K562 (cell line): ENCODE measurements at regions not wholly inside any gene's neighbourhood (a gene's known extent, or its start where the extent isn't known, plus 50 kb on each side); places are given as distances from the start of the nearest gene placed in this dataset.

Source experiments
- ATAC-seq: fragments of 200-7000 bp; cut with Tn5 transposase; 3 replicates; pipeline ENCODE4 v1.9.1; 2020; ENCODE audit warnings: moderate library complexity
- BruUV-seq: library from RNA; stranded (reverse); fragments of 400-500 nt; replicated peaks from 2 replicates; lab custom pipeline; 2021; lab: Mats Ljungman, UMichigan
- CTCF ChIA-PET: fragments of 300-600 bp; formaldehyde crosslinking; extraction: SDS; loops from one replicate; lab custom pipeline; 2021; ENCODE audit warnings: low intra/inter-chr PET ratio; lab: Yijun Ruan, JAX
- POLR2A ChIA-PET: fragments of 300-600, 350-650 bp; sonication (Branson Sonifier 250); formaldehyde crosslinking; extraction: SDS; loops from one replicate; lab custom pipeline; 2021; ENCODE audit warnings: antibody characterized with exemption, inconsistent platforms; lab: Yijun Ruan, JAX
- DNase-seq, 4 experiments: peaks; one replicate each; pipeline versions ENCODE4 v3.0.0 to v3.0.0-alpha.2; 2011 to 2018; ENCODE audit warnings: low spot score in 3 of 4, mixed read lengths in 3 of 4; ENCODE audit errors: extremely low read depth in 1 of 4
- FAIRE-seq: peaks from 2 replicates; lab custom pipeline; 2011; peaks lifted over from hg19 to GRCh38; lab: Jason Lieb, UNC
- H2AFZ ChIP-seq: 2 replicates; pipeline ENCODE4 v1.6.0; 2011; ENCODE audit warnings: low read depth, low read length, control low read depth, inconsistent platforms
- H3K27ac ChIP-seq: fragments of 200-600 bp; 3 replicates; pipeline ENCODE4 v1.8.0; 2011; ENCODE audit warnings: low read depth, mild to moderate bottlenecking, control low read depth, inconsistent platforms, low read length, moderate library complexity, mixed read lengths; ENCODE audit errors: extremely low read depth
- H3K27me3 ChIP-seq, 2 experiments: fragments of 300-600 bp in 1 of 2; 2 replicates in 1 of 2; 3 replicates in 1 of 2; pipeline versions ENCODE4 v1.6.0 to v1.8.0; 2011; ENCODE audit warnings: inconsistent platforms in 2 of 2, low read length in 2 of 2, mild to moderate bottlenecking in 1 of 2, mixed read lengths in 1 of 2, moderate library complexity in 1 of 2; ENCODE audit not compliant: control insufficient read depth in 2 of 2, insufficient read depth in 2 of 2
- H3K36me3 ChIP-seq: fragments of 300-600 bp; 3 replicates; pipeline ENCODE4 v1.8.0; 2011; ENCODE audit warnings: mild to moderate bottlenecking, low read length, inconsistent platforms; ENCODE audit not compliant: control insufficient read depth, insufficient read depth
- H3K4me1 ChIP-seq, 2 experiments: fragments of 200-600 bp in 1 of 2; replicated peaks in 1 of 2; 2 replicates in 1 of 2; 3 replicates in 1 of 2; pipeline versions ENCODE4 v1.5.1 to v1.8.0; 2011; ENCODE audit warnings: inconsistent platforms in 2 of 2, low read length in 2 of 2, mild to moderate bottlenecking in 1 of 2, mixed read lengths in 1 of 2, moderate library complexity in 1 of 2; ENCODE audit not compliant: control insufficient read depth in 2 of 2, insufficient read depth in 2 of 2
- H3K4me2 ChIP-seq: 2 replicates; pipeline ENCODE4 v1.6.1; 2011; ENCODE audit warnings: low read length, control low read depth, inconsistent platforms, mixed read lengths; ENCODE audit not compliant: insufficient read depth
- H3K4me3 ChIP-seq: fragments of 200-600 bp; sonication (generic), shearing (Covaris generic); 2 replicates; pipeline ENCODE4 v1.5.1; 2016; ENCODE audit warnings: control low read depth, inconsistent platforms
- H3K79me2 ChIP-seq: fragments of 200-600 bp; 3 replicates; pipeline ENCODE4 v1.8.0; 2011; ENCODE audit warnings: low read length, inconsistent platforms; ENCODE audit not compliant: control insufficient read depth, insufficient read depth
- H3K9ac ChIP-seq, 2 experiments: 2 replicates each; pipeline versions ENCODE4 v1.6.0 to v1.6.1; 2011; ENCODE audit warnings: low read depth in 2 of 2, low read length in 2 of 2, control low read depth in 1 of 2, inconsistent platforms in 1 of 2, mild to moderate bottlenecking in 1 of 2, mixed read lengths in 1 of 2; ENCODE audit not compliant: insufficient read depth in 1 of 2
- H3K9me1 ChIP-seq: one replicate; pipeline ENCODE4 v1.6.0; 2011; ENCODE audit warnings: inconsistent platforms, mild to moderate bottlenecking, low read length, moderate library complexity; ENCODE audit not compliant: control insufficient read depth, insufficient read depth
- H3K9me3 ChIP-seq: replicated peaks from 2 replicates; pipeline ENCODE4 v1.5.1; 2011; ENCODE audit warnings: low read depth, low read length, inconsistent platforms; ENCODE audit not compliant: control insufficient read depth, insufficient read depth
- H4K20me1 ChIP-seq: replicated peaks from 2 replicates; pipeline ENCODE4 v1.6.1; 2011; ENCODE audit warnings: low read length, inconsistent platforms, mixed read lengths; ENCODE audit not compliant: control insufficient read depth, insufficient read depth
- EHMT2 ChIP-seq: fragments of 450-650 bp; IDR thresholded peaks from 2 replicates; pipeline ENCODE4 v1.6.1; 2018; ENCODE audit warnings: antibody characterized with exemption
- KLF1 ChIP-seq: fragments of 450-650 bp; IDR thresholded peaks from 2 replicates; pipeline ENCODE4 v1.6.1; 2016; ENCODE audit warnings: missing genetic modification characterization, missing compliant biosample characterization
- RAD51 ChIP-seq: fragments of 450-650 bp; IDR thresholded peaks from 2 replicates; pipeline ENCODE4 v1.7.1; 2016; ENCODE audit warnings: low read depth, mild to moderate bottlenecking, borderline replicate concordance
- RHOXF2B ChIP-seq: fragments of 250-450 bp; sonication (Bioruptor Pico); conservative IDR thresholded peaks from 2 replicates; pipeline ENCODE4 v1.5.1; 2021
- SFPQ ChIP-seq: fragments of 200-400 bp; formaldehyde crosslinking; IDR thresholded peaks from 2 replicates; pipeline ENCODE4 v1.6.1; 2017; ENCODE audit warnings: mild to moderate bottlenecking, low read depth, low read length, moderate library complexity
- ZNF121 ChIP-seq: sonication (generic); formaldehyde crosslinking; conservative IDR thresholded peaks from 2 replicates; pipeline ENCODE4 v1.8.0; 2022; ENCODE audit warnings: missing genetic modification reagents
- ZNF133 ChIP-seq: fragments of 250-450 bp; sonication (Bioruptor Pico); IDR thresholded peaks from 2 replicates; pipeline ENCODE4 v1.4.0; 2020; ENCODE audit warnings: mild to moderate bottlenecking
- ZNF253 ChIP-seq: fragments of 250-450 bp; sonication (Bioruptor Pico); conservative IDR thresholded peaks from 2 replicates; pipeline ENCODE4 v1.6.1; 2021; ENCODE audit warnings: mild to moderate bottlenecking
- ZNF274 ChIP-seq: IDR thresholded peaks from 2 replicates; pipeline ENCODE4 v1.6.1; 2011; ENCODE audit warnings: low read depth, mild to moderate bottlenecking, low read length, moderate library complexity, borderline replicate concordance
- ZNF398 ChIP-seq: fragments of 250-450 bp; sonication (Bioruptor Pico); IDR thresholded peaks from 2 replicates; pipeline ENCODE4 v1.8.0; 2021; ENCODE audit warnings: moderate library complexity, mild to moderate bottlenecking, inconsistent platforms
- WGBS: fragments of 100-300 bp; shearing (Covaris generic); methylation state at CpG from one replicate; pipeline ENCODE4 v1.1.6; 2016; ENCODE audit warnings: low coverage, mixed read lengths; ENCODE audit not compliant: insufficient coverage; ENCODE audit errors: missing lambda C conversion rate; 5-methylcytosine and 5-hydroxymethylcytosine counted together
- in situ Hi-C: fragments of 300-500 bp; cut with MboI; formaldehyde crosslinking; loops from 4 replicates; pipeline ENCODE4 v1.15.0; 2018; ENCODE audit warnings: inconsistent platforms, mixed read lengths
- intact Hi-C: fragments of 100-400 bp; cut with micrococcal nuclease; formaldehyde crosslinking; loops from 2 replicates; pipeline ENCODE4 v1.14.2; 2022

GRCh38 chr18:78403371-78403770 lies 576.2 kb upstream of the SALL3 start (continued):
- TF ChIP-seq SFPQ (no peak), ZNF133 (CRISPR knock-in tag) (no peak), ZNF398 (CRISPR knock-in tag) (no peak), RHOXF2B (no peak), ZNF121 (CRISPR knock-in tag) (no peak), RAD51 (no peak), ZNF274 (no peak)

- POLR2A ChIA-PET, result no interaction called here
- TF ChIP-seq KLF1 (tag) (no peak), EHMT2 (no peak), ZNF253 (CRISPR knock-in tag) (no peak)
Measured at GRCh38 chr18:78405763-78406162, 573.9 kb upstream of the SALL3 start.

More at GRCh38 chr18:78405763-78406162, 573.9 kb upstream of the SALL3 start:
- H3K4me1 ChIP-seq, result no peaks in the 10 kb centered on the region
- H3K27me3 ChIP-seq, result peaks cover 0 to 31% of the 10 kb centered on the region in 2 experiments; a peak in 2 of 5 replicates
- no peak overlapping the region for H2AFZ ChIP-seq
- H3K4me2 ChIP-seq, result no peak overlapping the region
- FAIRE-seq, result no peak
- no peaks in the 10 kb centered on the region for H3K9me1 ChIP-seq
- no peaks in the 10 kb centered on the region for H4K20me1 ChIP-seq
- ATAC-seq, result no peak
- no peaks in the 10 kb centered on the region for H3K36me3 ChIP-seq
- no peak overlapping the region for H3K27ac ChIP-seq
- WGBS, result 0% methylated on average over 8 of the region's 16 CpGs
- H3K4me3 ChIP-seq, result no peak overlapping the region
- CTCF ChIA-PET, result no interaction called here
- H3K79me2 ChIP-seq, result no peaks in the 10 kb centered on the region
- no peak overlapping the region for H3K9ac ChIP-seq
- intact Hi-C loops, result no loop called here
- in situ Hi-C loops, result no loop called here
- H3K9me3 ChIP-seq, result no peaks in the 10 kb centered on the region
- DNase-seq, result no peak
- BruUV-seq, result no TSS peak
